ENCODE measurements at regions not wholly inside any gene's neighbourhood (a gene's known extent, or its start where the extent isn't known, plus 50 kb on each side); places are given as distances from the start of the nearest gene placed in this dataset.

DNA sequence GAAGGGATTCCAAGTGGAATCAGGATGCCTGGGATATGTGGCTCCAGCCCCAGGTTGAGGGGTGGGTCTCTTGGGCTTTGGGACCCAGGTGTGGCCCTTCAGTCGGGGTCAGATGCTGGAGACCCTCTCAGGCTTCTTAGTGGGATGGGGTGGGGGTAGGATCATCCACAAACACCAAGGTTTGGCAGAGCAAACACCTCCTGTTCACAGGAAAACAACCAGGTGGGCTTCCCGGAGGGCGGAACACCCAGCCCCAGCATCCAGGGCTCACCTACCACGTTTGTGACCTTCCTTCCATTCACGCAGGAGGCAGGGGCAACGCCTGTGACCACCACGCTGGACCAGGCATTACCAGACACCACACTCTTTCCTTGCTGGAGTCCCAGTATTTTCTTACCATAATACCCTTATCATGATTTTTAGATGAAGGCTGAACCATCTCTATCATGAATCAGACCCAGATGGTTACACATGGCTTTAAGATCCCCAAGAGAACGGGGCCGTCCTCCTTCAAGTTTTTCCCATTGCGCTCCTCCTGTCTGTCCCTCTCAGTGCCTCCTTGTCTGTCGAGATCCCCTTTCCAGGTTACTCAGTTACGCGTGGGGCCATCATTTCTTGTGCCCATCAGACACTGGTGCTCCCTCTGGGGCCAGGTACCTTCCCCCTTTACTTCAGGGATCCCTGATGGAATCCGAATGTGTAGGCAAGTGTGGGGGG lies 428.2 kb downstream of the NPHP4 start:
- no peak overlapping the region for H2AFZ ChIP-seq (ENCODE audit: low read depth, low read length, poor library complexity, severe bottlenecking)
- no peaks in the 10 kb centered on the region for H4K20me1 ChIP-seq (ENCODE audit: insufficient read depth)
- H3K79me2 ChIP-seq (ENCODE audit: insufficient read depth, low read length), result no peaks in the 10 kb centered on the region
- BruUV-seq (replicated peaks), result no TSS peak
- no peaks in the 10 kb centered on the region for H3K9me3 ChIP-seq (ENCODE audit: control insufficient read depth in 1 of 2, insufficient read depth in 1 of 2, low read depth in 1 of 2, low read length in 2 of 2)
- H3K27me3 ChIP-seq (ENCODE audit: insufficient read depth, low read length), result 0 out of 2 replicates have a peak, but pooled peaks cover 2% of the 10 kb centered on the region
- intact Hi-C loops (cut with micrococcal nuclease), result no loop called here
- no peak overlapping the region for H3K9ac ChIP-seq (ENCODE audit: low read length)
- CTCF ChIA-PET, result no interaction called here
- no peak overlapping the region for H3K4me2 ChIP-seq (ENCODE audit: low read length)
- ATAC-seq (no peak), DNase-seq (ENCODE audit: low read depth, low spot score) (no peak)
- H3K4me1 ChIP-seq (ENCODE audit: control insufficient read depth in 1 of 2, insufficient read depth in 2 of 2, low read length in 2 of 2), result no peaks in the 10 kb centered on the region
- no peak overlapping the region for H3K4me3 ChIP-seq (replicated peaks in 1 of 2; ENCODE audit: low read depth in 1 of 2, low read length in 2 of 2)
- POLR2A ChIA-PET, result no interaction called here
- no peaks in the 10 kb centered on the region for H3K36me3 ChIP-seq (ENCODE audit: control insufficient read depth in 1 of 2, insufficient read depth in 2 of 2, low read length in 2 of 2)
- RAD21 ChIA-PET (ENCODE audit: low non-redundant PET in 1 of 2, low total read pairs in 2 of 2, uncharacterized antibody in 2 of 2, unreplicated experiment in 2 of 2), result no interaction called here
- no peak for TF ChIP-seq YY1 (IDR thresholded peaks at IDR 0.05; ENCODE audit: extremely low read depth, insufficient replicate concordance, low read depth, low read length)
- no peak for TF ChIP-seq CBX3 (IDR thresholded peaks at IDR 0.05; ENCODE audit: low read depth)
- TF ChIP-seq POLR2A (IDR thresholded peaks at IDR 0.05; ENCODE audit: borderline replicate concordance, extremely low read depth, insufficient read depth, insufficient read length), result no peak
- TF ChIP-seq ZFX (IDR thresholded peaks at IDR 0.05), result no peak
- TF ChIP-seq EZH2phosphoT487 (IDR thresholded peaks at IDR 0.05; ENCODE audit: borderline replicate concordance), result no peak
- no peak for TF ChIP-seq RAD21 (IDR thresholded peaks at IDR 0.05; ENCODE audit: low read depth)
- TF ChIP-seq, protein P1, sequence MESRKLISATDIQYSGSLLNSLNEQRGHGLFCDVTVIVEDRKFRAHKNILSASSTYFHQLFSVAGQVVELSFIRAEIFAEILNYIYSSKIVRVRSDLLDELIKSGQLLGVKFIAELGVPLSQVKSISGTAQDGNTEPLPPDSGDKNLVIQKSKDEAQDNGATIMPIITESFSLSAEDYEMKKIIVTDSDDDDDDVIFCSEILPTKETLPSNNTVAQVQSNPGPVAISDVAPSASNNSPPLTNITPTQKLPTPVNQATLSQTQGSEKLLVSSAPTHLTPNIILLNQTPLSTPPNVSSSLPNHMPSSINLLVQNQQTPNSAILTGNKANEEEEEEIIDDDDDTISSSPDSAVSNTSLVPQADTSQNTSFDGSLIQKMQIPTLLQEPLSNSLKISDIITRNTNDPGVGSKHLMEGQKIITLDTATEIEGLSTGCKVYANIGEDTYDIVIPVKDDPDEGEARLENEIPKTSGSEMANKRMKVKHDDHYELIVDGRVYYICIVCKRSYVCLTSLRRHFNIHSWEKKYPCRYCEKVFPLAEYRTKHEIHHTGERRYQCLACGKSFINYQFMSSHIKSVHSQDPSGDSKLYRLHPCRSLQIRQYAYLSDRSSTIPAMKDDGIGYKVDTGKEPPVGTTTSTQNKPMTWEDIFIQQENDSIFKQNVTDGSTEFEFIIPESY (IDR thresholded peaks at IDR 0.05; ENCODE audit: extremely low read depth, insufficient replicate concordance, low read length), result no peak
- no peak for TF ChIP-seq CEBPB (IDR thresholded peaks at IDR 0.05; ENCODE audit: low read depth)
- no peak for TF ChIP-seq ZNF274 (IDR thresholded peaks at IDR 0.05; ENCODE audit: low read depth, low read length)
- TF ChIP-seq FOSL1 (IDR thresholded peaks at IDR 0.05; ENCODE audit: low read depth), result no peak
- no peak for TF ChIP-seq SRF (IDR thresholded peaks at IDR 0.05; ENCODE audit: low read depth)
- TF ChIP-seq POLR2AphosphoS5 (IDR thresholded peaks at IDR 0.05; ENCODE audit: low read depth, low read length), result no peak
- TF ChIP-seq EZH2 (IDR thresholded peaks at IDR 0.05), result no peak
- no peak for TF ChIP-seq SIN3A (IDR thresholded peaks at IDR 0.05; ENCODE audit: low read depth)
- no peaks in the 10 kb centered on the region for H3K9me2 ChIP-seq (ENCODE audit: insufficient read depth)
- no peak overlapping the region for H3K27ac ChIP-seq (ENCODE audit: low read depth, low read length)

Measured in HCT116 (cell line).